ENCODE measurements at regions not wholly inside any gene's neighbourhood (a gene's known extent, or its start where the extent isn't known, plus 50 kb on each side); places are given as distances from the start of the nearest gene placed in this dataset.

DNA sequence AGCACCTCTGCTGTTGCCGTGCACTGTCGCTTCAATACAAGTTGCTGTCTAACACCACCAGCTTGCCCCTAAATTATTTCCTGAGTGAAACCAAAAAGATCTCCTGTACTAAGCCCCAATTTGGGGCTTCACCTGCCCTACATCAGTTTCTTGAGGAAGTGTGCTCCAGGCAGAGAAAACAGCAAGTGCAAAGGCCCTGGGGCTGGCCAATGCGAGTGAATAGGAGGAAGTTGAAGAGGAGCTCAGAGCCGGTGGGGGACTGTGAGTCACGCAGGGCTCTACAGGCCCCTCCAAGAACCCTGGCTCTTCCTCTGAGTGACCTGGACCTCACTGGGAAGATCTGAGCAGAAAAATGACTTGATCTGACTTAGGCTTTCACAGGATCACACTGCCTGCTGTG is 117.2 kb downstream of the IPO8 start:
- H3F3A ChIP-seq (ENCODE audit: low read depth) = no peaks in the 10 kb centered on the region
- H2AFZ ChIP-seq (ENCODE audit: low read length) = no peak overlapping the region
- no peaks in the 10 kb centered on the region for H4K20me1 ChIP-seq (ENCODE audit: insufficient read depth, low read length, poor library complexity, severe bottlenecking)
- no peaks in the 10 kb centered on the region for H3K9me2 ChIP-seq (replicated peaks; ENCODE audit: low read depth, low read length)
- no peak overlapping the region for H3K4me3 ChIP-seq (ENCODE audit: low read length, poor library complexity, severe bottlenecking)
- H3K9me3 ChIP-seq (ENCODE audit: insufficient read depth, low read depth, low read length) = no peaks in the 10 kb centered on the region; the same call in 1 of the 2 replicates
- H3K27me3 ChIP-seq (ENCODE audit: insufficient read depth, low read length, poor library complexity, severe bottlenecking) = no peaks in the 10 kb centered on the region
- H3K79me2 ChIP-seq (ENCODE audit: insufficient read depth, low read length) = no peaks in the 10 kb centered on the region
- H3K4me2 ChIP-seq (ENCODE audit: low read depth, low read length, poor library complexity, severe bottlenecking) = no peak overlapping the region
- H3K36me3 ChIP-seq (ENCODE audit: insufficient read depth, low read length) = no peaks in the 10 kb centered on the region
- TF ChIP-seq EZH2phosphoT487 (IDR thresholded peaks at IDR 0.05; ENCODE audit: borderline replicate concordance) = no peak
- TF ChIP-seq, protein P1, sequence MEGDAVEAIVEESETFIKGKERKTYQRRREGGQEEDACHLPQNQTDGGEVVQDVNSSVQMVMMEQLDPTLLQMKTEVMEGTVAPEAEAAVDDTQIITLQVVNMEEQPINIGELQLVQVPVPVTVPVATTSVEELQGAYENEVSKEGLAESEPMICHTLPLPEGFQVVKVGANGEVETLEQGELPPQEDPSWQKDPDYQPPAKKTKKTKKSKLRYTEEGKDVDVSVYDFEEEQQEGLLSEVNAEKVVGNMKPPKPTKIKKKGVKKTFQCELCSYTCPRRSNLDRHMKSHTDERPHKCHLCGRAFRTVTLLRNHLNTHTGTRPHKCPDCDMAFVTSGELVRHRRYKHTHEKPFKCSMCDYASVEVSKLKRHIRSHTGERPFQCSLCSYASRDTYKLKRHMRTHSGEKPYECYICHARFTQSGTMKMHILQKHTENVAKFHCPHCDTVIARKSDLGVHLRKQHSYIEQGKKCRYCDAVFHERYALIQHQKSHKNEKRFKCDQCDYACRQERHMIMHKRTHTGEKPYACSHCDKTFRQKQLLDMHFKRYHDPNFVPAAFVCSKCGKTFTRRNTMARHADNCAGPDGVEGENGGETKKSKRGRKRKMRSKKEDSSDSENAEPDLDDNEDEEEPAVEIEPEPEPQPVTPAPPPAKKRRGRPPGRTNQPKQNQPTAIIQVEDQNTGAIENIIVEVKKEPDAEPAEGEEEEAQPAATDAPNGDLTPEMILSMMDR (conservative IDR thresholded peaks at IDR 0.05; ENCODE audit: low read length) = no peak
- no peaks in the 10 kb centered on the region for H3K4me1 ChIP-seq (ENCODE audit: insufficient read depth, low read length, poor library complexity, severe bottlenecking)
- no peak overlapping the region for H3K9ac ChIP-seq (ENCODE audit: low read depth, low read length, poor library complexity, severe bottlenecking)

DNA sequence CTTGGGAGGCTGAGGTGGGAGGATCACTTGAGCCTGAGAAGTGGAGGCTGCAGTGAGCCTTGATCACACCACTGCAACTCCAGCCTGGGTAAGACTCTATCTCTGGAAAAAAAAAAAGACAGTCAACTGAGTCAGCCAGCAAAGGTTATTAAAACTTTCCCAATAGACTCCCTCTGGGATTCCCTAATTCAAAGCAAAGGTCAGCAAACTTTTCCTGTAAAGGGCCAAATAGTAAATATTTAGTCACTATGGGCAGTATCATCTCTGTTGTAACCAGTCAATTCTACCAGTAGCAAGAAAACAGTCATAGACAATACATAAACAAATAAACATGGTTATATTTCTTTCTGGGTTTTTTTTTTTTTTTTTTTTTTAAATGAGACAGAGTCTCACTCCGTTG is 122.5 kb downstream of the IPO8 start:
- no peaks in the 10 kb centered on the region for H4K20me1 ChIP-seq (ENCODE audit: insufficient read depth, low read length, poor library complexity, severe bottlenecking)
- H3K4me3 ChIP-seq (ENCODE audit: low read length, poor library complexity, severe bottlenecking) = no peak overlapping the region
- H3K79me2 ChIP-seq (ENCODE audit: insufficient read depth, low read length) = no peaks in the 10 kb centered on the region
- TF ChIP-seq, protein P1 (conservative IDR thresholded peaks at IDR 0.05; ENCODE audit: low read length) = no peak
- TF ChIP-seq EZH2phosphoT487 (IDR thresholded peaks at IDR 0.05; ENCODE audit: borderline replicate concordance) = no peak
- no peak overlapping the region for H3K9ac ChIP-seq (ENCODE audit: low read depth, low read length, poor library complexity, severe bottlenecking)
- no peaks in the 10 kb centered on the region for H3K27me3 ChIP-seq (ENCODE audit: insufficient read depth, low read length, poor library complexity, severe bottlenecking)
- no peaks in the 10 kb centered on the region for H3F3A ChIP-seq (ENCODE audit: low read depth)
- no peaks in the 10 kb centered on the region for H3K36me3 ChIP-seq (ENCODE audit: insufficient read depth, low read length)
- no peak overlapping the region for H3K4me2 ChIP-seq (ENCODE audit: low read depth, low read length, poor library complexity, severe bottlenecking)
- no peak overlapping the region for H2AFZ ChIP-seq (ENCODE audit: low read length)
- H3K9me3 ChIP-seq (ENCODE audit: insufficient read depth, low read depth, low read length) = no peaks in the 10 kb centered on the region
- no peaks in the 10 kb centered on the region for H3K4me1 ChIP-seq (ENCODE audit: insufficient read depth, low read length, poor library complexity, severe bottlenecking)
- no peaks in the 10 kb centered on the region for H3K9me2 ChIP-seq (replicated peaks; ENCODE audit: low read depth, low read length)

DNA sequence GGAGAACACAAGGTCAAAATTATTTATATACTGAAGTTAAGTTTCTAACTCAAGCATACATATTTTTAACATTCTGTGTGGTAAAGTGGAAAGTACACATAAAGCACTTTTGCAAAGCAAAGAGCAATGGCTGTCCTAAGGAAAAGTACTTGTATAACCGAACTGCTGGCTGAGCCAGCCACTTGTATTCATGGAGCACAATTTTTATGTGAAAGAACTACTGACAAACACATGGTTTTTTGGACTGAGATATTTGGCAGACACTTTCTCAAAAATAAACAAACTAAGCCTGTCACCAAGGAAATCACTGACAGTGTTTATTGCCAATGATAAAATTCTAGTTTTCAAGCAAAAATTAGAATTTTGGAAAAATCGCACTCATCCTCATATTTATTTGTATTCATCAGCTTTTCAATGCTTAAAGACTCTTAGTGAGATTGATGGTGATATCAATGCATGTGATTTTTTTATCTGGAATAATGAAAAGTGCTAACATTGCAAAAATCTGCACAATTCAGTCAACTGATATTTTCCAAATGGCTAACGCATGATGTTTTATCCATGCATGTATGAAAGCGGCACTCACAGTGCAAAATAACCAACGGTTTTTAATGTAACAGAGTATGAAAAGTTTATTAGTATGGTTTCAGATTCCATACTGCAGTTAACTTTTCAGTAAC is 125.3 kb downstream of the IPO8 start:
- Histone ChIP-seq H2AFZ (ENCODE audit: low read length) (no peak overlapping the region), H3K9me2 (replicated peaks; ENCODE audit: low read depth, low read length) (no peaks in the 10 kb centered on the region), H3F3A (ENCODE audit: low read depth) (no peaks in the 10 kb centered on the region), H3K9ac (ENCODE audit: low read depth, low read length, poor library complexity, severe bottlenecking) (no peak overlapping the region), H3K4me3 (ENCODE audit: low read length, poor library complexity, severe bottlenecking) (no peak overlapping the region), H3K9me3 (ENCODE audit: insufficient read depth, low read depth, low read length) (no peaks in the 10 kb centered on the region), H3K36me3 (ENCODE audit: insufficient read depth, low read length) (no peaks in the 10 kb centered on the region), H3K4me1 (ENCODE audit: insufficient read depth, low read length, poor library complexity, severe bottlenecking) (no peaks in the 10 kb centered on the region), H4K20me1 (ENCODE audit: insufficient read depth, low read length, poor library complexity, severe bottlenecking) (no peaks in the 10 kb centered on the region), H3K79me2 (ENCODE audit: insufficient read depth, low read length) (no peaks in the 10 kb centered on the region), H3K4me2 (ENCODE audit: low read depth, low read length, poor library complexity, severe bottlenecking) (no peak overlapping the region), H3K27me3 (ENCODE audit: insufficient read depth, low read length, poor library complexity, severe bottlenecking) (no peaks in the 10 kb centered on the region)
- no peak for TF ChIP-seq EZH2phosphoT487 (IDR thresholded peaks at IDR 0.05; ENCODE audit: borderline replicate concordance)
- TF ChIP-seq, protein P1 (conservative IDR thresholded peaks at IDR 0.05; ENCODE audit: low read length) = no peak

All from Loucy (cell line).